ENCODE measurements at regions not wholly inside any gene's neighbourhood (a gene's known extent, or its start where the extent isn't known, plus 50 kb on each side); places are given as distances from the start of the nearest gene placed in this dataset.

DNA sequence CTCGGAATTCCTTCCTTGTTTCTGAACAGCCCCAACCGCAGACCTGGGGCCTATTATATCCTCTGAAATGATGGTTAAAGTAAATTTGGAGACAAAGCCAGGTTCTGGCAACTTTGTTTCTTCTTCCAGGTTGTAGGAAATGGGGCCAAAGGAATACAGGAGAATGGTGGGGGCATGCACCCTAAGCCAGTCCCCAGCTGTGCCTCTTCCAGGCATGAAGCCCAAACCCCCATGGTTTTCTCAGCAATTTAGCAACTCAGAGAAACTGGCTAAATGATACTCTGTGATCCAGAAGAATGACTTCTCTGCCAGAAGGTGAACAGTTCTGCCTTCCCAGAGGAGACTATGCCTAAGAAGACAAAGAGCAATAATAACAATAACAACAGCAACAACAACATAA is 635.0 kb upstream of the FANCL start:
- H3K4me3 ChIP-seq (ENCODE audit: low read depth, low read length): no peak overlapping the region
- TF ChIP-seq CTCF (IDR thresholded peaks at IDR 0.05; ENCODE audit: insufficient read depth, low read length): no peak
- no peak for DNase-seq (ENCODE audit: low read depth)

DNA sequence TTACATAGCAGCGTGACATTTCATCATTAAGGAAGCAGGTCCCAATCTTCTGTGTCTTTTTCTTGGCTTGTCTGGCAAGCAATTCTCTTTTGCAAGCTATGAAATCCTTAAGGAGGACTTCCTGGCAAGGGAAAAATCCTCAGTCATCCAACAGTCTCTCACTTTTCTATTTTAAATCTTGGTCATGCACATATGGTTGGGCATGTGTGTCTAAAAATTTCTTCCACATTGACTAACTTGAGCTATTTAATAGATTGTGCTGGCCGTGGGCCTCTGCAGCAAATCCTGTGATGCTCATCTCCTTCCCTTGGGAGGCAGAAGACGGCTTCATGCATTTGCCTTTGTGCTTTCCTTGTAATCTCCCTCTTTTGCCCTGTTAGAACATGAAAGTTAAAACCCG is 634.3 kb upstream of the FANCL start:
- DNase-seq (ENCODE audit: low read depth): no peak
- no peak overlapping the region for H3K4me3 ChIP-seq (ENCODE audit: low read depth, low read length)
- TF ChIP-seq CTCF (IDR thresholded peaks at IDR 0.05; ENCODE audit: insufficient read depth, low read length): no peak

DNA sequence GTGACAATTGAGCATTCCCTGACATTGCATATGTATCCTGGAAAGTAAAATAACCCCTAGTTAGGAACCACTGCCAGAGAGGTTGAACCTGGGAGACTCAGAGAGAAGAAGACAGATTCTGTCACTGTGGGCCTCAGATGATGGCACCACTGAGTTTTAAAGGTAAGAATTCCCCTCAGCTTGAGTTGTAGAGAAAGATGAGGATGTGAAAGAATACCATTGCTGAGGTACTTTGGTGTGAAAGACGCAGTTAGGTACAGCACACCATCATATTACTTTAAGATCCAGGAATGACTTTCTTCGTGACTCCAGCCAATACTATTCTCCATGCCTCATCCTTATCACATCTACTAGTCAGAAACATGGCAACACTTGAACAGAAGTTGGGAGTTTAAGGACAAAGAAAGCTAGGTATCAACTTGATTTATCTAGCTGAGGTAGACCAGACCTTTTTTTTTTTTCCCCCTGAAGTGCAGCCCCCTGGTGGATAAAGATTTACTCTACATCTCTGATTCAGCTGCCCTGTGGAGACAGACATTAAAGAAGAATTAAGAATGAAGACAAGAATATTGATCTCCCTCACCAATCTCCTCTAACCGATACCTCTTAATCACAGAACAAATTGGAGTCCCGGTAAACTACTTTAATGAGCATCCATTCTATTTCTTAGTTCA is 630.5 kb upstream of the FANCL start:
- TF ChIP-seq CTCF (IDR thresholded peaks at IDR 0.05; ENCODE audit: insufficient read depth, low read length): no peak
- no peak for DNase-seq (ENCODE audit: low read depth)
- H3K4me3 ChIP-seq (ENCODE audit: low read depth, low read length): no peak overlapping the region

DNA sequence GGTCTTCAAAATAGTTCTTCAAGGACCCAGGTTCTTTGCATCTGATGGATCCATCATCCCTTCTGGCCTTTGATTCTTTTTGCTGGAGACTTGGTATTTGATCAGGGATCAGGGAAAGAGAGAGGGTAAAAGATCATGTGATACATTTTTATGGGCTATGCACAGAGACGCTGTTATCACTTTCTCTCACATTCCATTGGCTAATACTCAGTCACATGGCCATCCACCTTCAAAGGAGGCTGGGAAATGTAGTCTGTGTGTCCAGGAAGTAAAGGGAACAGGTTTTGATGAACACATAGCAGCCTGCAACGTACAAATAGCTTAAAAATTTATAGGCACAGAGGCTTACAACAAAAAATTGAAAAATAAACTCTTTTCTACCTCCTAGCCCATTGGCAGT is 629.6 kb upstream of the FANCL start:
- no peak for DNase-seq (ENCODE audit: low read depth)
- no peak for TF ChIP-seq CTCF (IDR thresholded peaks at IDR 0.05; ENCODE audit: insufficient read depth, low read length)
- no peak overlapping the region for H3K4me3 ChIP-seq (ENCODE audit: low read depth, low read length)

- no peak overlapping the region for H3K4me3 ChIP-seq (ENCODE audit: low read depth, low read length)
- no peak for DNase-seq (ENCODE audit: low read depth)
- TF ChIP-seq CTCF (IDR thresholded peaks at IDR 0.05; ENCODE audit: insufficient read depth, low read length): no peak
These were observed 625.8 kb upstream of the FANCL start for GRCh38 chr2:58866946-58867345.

DNA sequence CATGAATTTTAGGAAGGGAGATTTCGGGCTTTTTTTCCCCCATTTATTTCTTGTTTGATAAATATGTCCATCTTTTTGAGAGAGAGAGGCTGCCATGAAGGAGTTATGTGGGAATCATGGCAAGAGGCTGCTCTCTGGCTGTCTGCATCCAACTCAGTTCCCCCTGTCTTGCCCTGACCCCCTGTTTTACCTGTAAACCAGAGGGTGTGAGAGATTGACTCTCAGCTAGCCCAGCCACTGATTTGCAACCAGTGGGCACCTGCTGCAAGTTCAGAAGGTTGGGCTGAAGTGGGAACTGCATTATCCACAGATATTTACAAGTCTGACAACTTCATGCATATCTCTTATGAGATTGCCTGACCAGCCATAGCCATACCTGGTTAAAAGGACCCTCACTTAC is 625.4 kb upstream of the FANCL start:
- no peak overlapping the region for H3K4me3 ChIP-seq (ENCODE audit: low read depth, low read length)
- TF ChIP-seq CTCF (IDR thresholded peaks at IDR 0.05; ENCODE audit: insufficient read depth, low read length): no peak
- DNase-seq (ENCODE audit: low read depth): no peak

DNA sequence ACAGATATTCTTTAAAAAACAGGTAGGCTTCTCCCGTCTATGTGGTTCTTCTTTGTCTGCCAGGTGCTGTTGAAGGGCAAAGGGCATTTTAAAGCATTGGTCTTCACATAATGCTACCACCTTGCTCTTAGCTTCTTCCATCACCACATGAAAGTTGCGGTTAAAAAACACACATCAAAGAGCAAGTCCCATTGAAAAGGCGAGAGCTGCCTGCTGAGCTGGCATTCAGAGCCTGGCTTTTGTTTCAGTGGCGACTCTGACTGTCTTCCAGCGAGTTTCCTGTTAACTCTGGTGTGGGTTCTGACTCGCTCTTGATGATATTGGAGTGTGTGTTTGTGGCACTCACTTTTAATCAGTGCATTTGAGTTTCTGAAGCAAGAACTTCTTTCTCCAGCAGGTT is 624.9 kb upstream of the FANCL start:
- TF ChIP-seq CTCF (IDR thresholded peaks at IDR 0.05; ENCODE audit: insufficient read depth, low read length): no peak
- DNase-seq (ENCODE audit: low read depth): no peak

More for the DNA sequence above, 624.9 kb upstream of the FANCL start:
- no peak overlapping the region for H3K4me3 ChIP-seq (ENCODE audit: low read depth, low read length)

Data from fibroblast of the aortic adventitia (primary cell).